HG03354 (cell line): ENCODE measurements at regions not wholly inside any gene's neighbourhood (a gene's known extent, or its start where the extent isn't known, plus 50 kb on each side); places are given as distances from the start of the nearest gene placed in this dataset.
"Not testable (repeated sequence)": the region's sequence is repeated elsewhere in the genome, so short reads cannot be mapped to it uniquely, and the experiment has no call there.

Source experiments
- ATAC-seq: cut with Tn5 transposase; IDR thresholded peaks from one replicate; pipeline ENCODE4 v1.9.1; 2021; ENCODE audit warnings: mild to moderate bottlenecking; ENCODE audit not compliant: unreplicated experiment, poor library complexity, severe bottlenecking

DNA sequence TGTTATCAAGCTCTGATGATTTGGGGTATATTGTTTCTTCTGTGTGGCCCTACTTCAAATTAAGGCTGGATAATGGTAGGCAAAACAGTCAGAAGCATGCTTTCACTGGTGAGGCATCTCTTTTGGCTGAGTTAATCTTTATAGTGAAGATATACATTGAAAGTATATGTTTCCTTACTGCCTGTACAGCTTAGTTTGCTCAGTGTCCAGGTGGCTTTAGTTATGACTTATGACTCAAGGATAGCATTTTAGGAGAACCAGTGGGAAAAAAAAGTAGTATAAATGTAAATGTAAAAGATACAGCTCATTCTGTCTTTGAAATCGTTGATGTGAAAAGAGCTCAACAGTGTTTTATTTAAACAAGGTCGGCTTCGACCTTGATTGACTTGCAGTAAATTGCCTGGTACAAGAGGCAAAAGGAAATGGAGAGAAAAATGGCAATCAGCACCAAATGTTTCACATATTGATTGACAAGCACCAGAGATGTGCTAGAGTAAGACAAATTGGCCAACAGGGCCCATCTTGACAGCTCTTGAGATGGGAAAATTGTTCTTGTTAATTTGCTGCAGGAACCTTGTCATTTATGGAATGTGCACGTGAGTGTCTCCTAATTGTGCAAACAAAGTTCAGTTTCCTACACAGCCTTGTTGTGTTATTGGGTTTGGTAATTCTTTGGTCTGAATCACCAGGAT, 447.4 kb upstream of the WWC1 start:
- ATAC-seq = no peak

DNA sequence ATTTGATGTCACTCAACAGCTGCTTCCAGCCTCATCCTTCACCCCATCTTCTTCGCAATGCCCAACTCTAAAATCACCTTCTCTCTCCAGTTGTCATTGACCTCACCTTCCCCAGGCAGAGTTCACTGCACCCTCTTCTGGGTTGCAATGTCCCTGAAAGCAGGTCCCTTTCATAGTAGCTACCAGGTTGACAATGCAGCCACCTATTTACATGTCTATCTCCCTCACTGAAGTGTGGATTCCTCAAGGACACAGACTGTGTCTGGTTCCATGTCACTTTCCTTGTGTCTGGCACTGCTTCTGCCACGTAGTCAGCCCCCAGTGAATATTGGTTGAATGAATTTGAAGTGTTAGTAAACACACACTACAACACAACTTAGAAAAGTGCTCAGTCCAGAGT, 445.5 kb upstream of the WWC1 start:
- ATAC-seq = no peak

DNA sequence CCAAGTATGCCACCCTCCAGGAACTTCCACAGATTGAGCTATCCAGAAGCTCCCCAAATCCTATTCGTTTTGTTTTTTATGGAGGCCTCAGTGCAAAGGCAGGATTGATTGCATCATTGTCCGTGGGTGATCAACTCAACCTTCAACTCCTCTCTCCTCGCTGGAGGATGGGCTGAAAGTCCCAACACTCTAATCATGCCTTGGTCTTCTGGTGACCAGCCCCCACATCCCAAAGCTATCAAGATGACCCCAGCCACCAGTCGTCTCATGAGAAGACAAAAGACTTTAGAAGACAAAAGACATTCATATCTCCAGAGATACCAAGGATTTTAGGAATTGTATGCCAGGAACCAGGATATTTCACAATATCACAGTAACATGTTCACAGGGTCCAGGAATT, 441.6 kb upstream of the WWC1 start:
- no peak for ATAC-seq

DNA sequence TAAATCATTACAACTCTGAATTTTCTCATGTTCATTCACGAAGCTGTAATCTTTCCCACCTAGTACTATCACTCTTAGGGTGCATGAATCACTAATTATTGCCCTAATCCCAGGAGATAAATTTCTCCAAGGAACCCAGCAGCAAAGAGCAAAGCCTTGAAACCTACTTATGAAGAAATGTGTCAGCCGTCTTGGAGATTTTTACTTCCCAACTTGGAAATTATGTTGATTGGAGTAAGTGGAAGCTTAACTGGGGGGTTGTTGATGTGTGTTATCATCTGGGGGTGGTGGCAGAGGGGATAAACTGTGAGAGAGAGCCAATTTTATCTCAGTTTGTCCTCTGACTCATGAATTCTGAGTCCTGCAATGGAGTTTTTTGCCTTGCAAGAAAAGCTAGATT, 440.5 kb upstream of the WWC1 start:
- ATAC-seq = no peak

DNA sequence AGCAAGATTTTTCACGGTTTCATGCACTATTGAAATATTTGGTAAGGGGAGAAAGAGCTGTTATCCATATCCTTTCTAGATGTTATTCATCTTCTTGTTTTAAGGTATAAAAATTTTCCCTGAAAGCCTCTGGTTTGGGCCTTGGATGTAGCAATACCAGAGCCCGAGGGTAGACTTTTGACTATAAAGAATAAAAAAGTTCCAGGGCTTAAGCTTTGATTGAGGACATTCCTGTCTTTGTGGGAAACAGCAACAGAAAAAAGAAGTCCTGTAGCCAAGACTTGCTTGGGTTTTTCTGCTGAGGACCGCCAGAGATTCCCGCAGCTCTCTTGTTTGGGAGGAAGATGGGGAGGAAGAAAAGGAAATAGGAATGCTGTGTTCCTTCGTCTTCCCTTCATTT, 440.0 kb upstream of the WWC1 start:
- ATAC-seq = no peak

DNA sequence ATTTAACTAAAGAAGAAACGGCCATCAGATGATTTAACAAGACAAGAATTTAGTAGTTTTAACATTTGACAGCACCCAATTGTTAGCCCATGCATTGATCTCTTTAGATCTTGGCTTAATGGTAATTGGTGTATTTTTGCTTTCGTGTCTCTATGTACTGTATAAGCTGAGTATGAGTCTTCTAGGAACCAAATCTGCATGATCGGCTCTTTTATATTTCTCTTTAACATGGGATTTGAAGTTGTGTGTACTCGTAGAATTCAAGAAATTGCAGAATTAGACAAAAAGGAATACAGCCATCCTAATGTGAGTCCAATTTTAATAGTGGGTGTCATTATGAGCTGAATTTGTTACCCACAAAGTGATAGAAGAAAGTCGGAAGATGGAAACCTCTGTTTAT, 438.9 kb upstream of the WWC1 start:
- ATAC-seq = no peak

DNA sequence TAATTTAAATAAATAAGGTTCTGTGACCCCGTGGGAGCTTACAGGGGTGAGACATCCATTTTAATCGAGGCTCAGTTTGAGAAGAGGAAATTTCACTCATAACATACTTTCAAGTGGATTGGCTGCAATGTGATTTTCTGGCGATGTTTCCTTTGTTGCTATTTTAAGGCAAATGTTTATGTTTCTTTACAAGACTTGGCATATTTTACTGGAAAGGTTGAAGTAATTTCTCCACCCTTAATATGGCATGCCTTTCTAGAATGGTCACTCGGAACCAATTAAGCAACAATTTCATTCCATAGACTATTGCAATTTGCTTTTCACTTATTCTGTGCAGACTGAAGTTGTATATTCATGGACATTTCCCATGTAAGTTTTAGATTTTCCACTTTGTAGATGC, 438.0 kb upstream of the WWC1 start:
- ATAC-seq = no peak

DNA sequence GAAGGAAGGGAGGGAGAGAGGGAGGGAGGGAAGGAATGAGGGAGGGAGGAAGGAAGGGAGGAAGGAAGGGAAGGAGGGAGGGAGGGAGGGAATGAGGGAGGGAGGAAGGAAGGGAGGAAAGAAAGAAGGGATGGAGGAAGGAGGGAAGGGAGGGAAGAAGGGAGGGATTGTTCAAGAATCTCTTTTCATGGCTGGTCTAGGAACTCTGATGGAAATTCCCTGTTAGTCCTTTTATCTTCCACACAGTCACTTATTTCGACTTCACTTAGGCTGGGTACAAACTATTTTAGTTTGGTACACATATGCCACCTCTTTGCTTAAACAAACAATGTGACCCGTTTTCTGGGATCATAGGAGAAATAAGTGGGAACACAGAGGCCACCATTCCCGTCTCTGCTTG, 435.6 kb upstream of the WWC1 start:
- ATAC-seq = no peak

DNA sequence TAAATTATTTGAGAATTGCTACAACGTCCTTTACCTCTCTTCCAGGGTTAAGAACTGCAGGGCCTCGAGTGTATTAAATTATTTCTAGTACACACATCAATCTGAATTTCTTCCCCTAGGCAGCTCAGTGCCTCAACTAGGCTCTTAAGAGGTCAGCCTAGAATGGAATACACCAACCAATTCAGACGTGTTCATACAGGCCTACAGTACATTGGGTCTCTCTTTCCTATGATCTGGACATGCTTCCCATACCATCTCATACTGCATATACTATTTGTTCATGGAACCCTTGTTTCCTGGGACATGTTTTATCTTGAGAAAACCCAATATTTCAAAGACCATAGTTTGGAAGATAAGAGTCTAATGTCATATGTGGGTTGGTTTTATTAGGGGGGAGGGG, 434.1 kb upstream of the WWC1 start:
- no peak for ATAC-seq

DNA sequence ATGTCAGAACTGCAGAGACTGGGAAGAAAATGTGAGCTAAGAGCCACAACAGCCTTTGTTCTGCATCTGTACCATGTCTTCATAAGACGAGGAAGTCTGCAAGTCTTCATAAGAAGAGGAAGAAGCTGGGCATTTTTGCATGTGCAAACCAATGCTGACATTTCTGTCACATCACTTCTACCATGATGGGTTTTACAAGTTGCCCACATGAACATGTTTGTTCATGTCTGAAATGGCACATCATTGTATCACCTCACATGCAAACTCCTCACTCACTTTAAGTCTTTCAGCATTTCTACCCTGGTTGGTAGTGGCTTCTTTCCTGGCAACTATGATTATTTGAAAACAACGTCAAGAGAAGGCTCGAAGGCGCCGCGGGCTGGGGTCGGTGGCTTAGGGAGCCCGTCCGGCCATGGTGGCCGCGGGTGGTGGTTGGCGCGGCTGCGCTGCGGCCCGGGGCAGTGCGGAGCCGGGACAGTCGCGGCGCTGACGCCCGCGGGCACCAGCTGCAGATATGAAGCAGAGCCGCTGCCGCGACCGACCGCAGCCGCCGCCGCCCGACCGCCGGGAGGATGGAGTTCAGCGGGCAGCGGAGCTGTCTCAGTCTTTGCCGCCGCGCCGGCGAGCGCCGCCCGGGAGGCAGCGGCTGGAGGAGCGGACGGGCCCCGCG, 433.1 kb upstream of the WWC1 start:
- not testable (repeated sequence) for ATAC-seq

DNA sequence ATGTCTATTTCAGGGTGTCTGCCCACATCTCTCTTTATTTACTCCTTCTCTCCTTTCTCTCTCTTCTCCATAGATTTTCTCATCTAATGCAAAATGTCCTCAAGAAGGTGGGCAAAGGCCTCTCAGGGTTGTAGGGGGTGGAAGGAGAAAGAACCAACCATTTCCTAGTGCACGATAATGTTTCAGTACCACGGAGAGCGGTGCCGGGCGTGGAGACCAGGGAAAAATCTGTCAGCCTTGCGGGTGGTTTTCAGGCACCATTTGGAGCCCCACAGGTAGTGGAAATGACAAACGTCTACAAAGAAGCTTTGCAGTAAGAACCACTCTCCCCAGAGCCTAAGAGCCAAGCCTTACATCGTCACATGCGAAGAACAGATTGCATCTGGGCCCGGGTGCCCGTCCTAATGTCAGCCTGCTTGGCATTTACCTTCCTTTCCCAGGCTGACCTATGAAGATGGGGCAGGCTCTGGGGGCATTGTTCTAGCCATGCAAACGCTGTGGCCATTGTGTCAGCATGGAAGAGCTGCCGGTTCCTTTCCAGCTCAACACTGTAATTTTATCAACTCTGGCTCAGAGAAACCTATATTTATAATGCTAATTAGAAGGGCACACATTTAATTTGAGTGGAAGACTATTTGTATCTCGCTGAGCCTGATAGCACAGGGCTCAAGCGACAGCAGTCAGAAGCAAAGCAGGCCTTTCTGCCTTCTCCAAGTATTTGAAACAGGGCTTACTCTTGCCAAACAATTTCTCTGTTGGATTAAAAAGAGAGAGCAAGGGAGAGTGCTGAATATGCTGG, 430.1 kb upstream of the WWC1 start:
- ATAC-seq = no peak

DNA sequence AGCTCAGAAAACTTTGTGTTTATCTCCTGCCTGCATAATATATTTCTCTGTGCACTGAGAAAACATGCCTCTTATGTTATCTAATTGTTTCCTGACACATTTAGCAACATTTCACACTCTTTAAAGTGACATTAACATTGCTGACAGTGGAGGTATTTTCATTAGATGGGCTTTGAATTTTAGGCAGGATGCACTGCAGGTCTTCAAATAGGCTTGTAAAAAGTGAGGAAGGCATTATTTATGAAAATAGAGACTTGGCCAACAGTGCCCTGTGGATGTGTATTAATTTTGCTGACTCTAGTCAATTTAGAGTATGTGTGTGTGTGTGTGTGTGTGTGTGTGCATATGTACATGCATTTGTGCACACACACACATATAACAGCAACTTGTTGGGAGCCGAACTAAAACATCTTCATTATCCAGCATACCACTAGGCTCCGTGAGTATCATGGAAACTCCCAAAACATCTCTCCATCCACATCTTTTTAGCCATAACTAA, 429.5 kb upstream of the WWC1 start:
- ATAC-seq = no peak

DNA sequence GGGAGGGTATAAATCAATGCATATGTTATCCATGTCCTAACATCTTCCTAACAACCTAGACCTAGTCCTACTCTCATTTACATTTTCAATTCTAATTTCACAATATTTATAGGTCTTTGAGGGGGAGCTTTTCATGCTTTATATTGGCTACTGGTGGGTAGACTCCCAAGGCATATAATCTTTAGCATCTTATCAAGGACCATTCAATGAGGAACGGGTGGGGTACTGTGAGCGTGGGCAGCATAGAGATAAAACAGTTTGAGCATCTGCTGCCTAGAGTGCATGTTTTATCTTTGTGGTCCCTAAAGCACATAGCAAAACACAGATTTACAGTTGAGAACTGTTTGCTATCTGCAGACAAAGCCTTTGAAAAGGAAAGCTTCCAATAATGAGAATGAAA, 427.6 kb upstream of the WWC1 start:
- no peak for ATAC-seq

DNA sequence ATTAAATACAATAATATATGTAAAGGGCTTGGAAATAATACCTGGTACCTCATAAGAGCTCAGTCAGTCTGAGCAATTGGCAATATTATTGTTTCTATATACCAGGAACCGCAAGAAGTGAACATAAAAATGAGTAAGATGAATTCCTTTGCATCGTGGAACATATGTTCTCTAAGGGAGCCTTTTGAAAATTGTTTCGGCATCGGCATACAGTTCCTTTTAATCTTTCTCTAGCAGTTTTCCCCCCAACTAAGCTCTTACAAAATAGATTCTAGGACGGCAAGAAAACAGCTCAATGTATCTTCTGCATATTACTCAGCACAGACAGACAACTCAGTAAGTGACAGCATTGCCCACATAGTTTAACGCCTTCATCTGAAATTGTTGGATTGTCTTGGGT, 426.6 kb upstream of the WWC1 start:
- ATAC-seq = no peak

DNA sequence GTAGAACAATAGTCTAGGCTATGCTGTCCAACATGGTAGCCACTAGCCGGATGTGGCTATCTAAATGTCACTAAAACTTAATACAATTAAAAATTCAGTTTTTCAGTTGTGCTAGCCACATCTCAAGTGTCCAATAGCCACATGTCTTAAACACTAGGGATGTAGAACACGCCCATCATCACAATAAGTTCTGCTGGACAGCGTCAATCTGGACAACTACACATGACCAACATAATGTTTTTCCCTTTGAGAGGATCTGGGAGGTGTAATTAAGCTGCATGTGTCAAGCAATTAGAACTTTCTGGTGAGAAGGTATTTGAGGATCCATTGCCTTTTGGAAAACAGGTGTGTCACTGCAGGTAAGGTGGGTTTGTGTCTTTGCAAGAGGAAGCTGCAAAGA, 424.6 kb upstream of the WWC1 start:
- ATAC-seq = no peak

DNA sequence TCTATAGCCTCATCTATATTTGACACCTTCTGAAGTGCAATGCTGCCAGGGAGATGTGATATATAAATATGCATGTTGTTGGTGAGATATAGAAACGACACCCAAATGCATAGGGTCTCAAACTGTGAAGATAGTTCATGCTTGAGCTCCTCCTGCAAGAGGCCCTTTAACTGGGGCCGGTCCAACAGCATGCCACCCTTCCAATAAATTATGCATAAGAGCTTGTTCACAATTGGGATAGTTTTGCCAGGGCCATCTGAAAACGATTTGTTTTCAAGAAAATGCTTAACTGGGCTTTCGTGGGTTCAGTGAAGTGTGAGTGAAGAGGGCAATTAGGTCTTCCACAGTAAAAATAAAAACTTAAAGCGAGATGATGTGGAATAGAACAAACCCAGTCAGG, 424.2 kb upstream of the WWC1 start:
- ATAC-seq = no peak

DNA sequence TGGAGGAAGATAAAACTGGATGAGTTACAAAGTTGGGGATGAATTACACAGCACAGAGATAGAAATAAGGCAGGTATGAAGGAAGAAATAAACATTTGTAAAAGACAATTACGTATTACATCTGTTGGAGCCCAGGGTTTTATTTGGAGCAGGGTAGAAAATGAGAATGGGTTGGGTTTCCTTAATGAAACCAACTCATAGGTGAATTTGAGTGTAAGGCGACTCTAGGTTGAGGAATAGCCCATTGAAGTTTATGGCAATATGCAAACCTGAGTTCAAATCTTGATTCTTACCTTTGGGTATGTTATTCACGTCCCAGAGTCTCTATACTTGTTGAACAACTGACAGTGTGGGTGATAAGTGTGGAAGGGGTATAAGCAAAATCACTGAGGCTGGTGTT, 422.3 kb upstream of the WWC1 start:
- ATAC-seq = no peak

DNA sequence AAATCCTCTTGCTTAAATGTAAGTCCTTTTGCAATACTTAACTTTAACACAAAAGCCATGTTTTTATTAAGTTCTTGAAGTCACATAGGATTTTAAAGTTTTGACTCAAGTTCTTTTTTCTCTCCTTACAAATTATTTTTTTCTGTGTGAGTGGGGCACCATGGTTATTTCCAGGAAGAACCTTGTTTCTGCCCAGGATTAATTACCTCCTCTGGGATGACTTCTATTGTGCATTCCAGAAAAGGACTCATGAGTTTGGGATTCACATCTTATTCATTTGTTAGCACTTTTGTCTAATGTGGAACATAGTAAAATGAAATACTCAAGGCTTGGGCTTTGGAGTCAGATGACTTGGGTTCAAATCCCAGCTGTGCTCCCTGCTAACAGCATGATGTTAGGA, 421.4 kb upstream of the WWC1 start:
- ATAC-seq = no peak

DNA sequence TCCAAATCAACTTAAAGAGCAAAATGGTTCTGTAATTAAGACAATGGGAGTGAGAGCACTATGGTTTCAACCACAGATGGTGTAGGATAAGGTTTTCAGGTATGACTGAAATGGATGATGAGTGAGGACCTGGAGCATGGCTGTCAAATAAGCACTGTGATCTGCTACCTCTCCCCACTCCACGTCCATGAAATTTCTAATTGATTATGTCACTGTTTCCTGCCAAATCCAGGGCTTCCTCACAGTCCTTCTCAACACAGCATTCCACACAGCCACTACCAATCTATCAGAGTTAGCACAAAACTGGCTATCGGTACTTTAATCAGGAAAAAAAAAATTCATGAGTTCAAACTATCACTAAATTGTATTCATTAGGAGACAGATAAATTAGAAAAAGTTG, 420.4 kb upstream of the WWC1 start:
- ATAC-seq = no peak

DNA sequence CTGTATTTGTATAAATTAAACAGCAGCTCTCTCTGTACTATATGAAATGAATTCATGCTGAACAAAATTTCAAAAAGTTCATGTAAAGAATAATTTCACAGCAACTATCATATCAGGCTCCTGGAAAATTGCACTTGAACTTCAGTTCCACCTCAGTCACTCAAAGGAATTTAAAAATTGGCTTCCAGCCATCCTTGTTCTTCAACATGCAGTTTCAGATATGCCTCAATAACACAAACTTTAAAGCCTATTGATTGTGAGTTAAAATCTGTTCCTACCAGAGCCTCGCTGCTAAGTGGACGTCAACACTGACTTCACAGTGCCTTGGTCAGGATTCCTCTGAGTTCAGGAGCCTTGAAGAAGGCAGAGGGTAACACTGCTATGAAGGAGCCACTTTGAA, 418.7 kb upstream of the WWC1 start:
- ATAC-seq = no peak
